A673 (cell line): ENCODE measurements at regions not wholly inside any gene's neighbourhood (a gene's known extent, or its start where the extent isn't known, plus 50 kb on each side); places are given as distances from the start of the nearest gene placed in this dataset.

Experiments used
- BruUV-seq: library from RNA; stranded (reverse); fragments of 400-500 nt; replicated peaks from 2 replicates; lab custom pipeline; 2021; lab: Mats Ljungman, UMichigan
- CTCF ChIA-PET: fragments of 300-600 bp; sonication (Branson Sonifier 250); formaldehyde crosslinking; loops from one replicate; lab custom pipeline; 2022; ENCODE audit warnings: antibody characterized with exemption; lab: Charles Lee
- POLR2A ChIA-PET: fragments of 300-600 bp; sonication (Branson Sonifier 250); formaldehyde crosslinking; loops from one replicate; lab custom pipeline; 2022; ENCODE audit warnings: antibody characterized with exemption; ENCODE audit not compliant: low non-redundant PET; lab: Charles Lee
- DNase-seq: peaks from one replicate; pipeline ENCODE4 v3.0.0-alpha.2; 2015; ENCODE audit warnings: low spot score
- H3K27ac ChIP-seq: fragments of 200-600 bp; sonication (generic); 2 replicates; pipeline ENCODE4 v1.5.1; 2016; ENCODE audit warnings: mixed run types, low read depth, mild to moderate bottlenecking, mixed read lengths, antibody characterized with exemption, low read length; ENCODE audit not compliant: poor library complexity, severe bottlenecking
- H3K27me3 ChIP-seq: fragments of 200-600 bp; sonication (generic); replicated peaks from 2 replicates; pipeline ENCODE4 v1.6.1; 2017; ENCODE audit warnings: mixed run types, low read depth, mild to moderate bottlenecking, mixed read lengths, antibody characterized with exemption, low read length; ENCODE audit not compliant: insufficient read depth, poor library complexity
- H3K36me3 ChIP-seq: fragments of 200-600 bp; sonication (generic); 2 replicates; pipeline ENCODE4 v1.6.1; 2016; ENCODE audit warnings: mixed run types, mild to moderate bottlenecking, mixed read lengths, antibody characterized with exemption, low read length; ENCODE audit not compliant: insufficient read depth, poor library complexity, severe bottlenecking
- H3K4me1 ChIP-seq: fragments of 200-600 bp; sonication (generic); 2 replicates; pipeline ENCODE4 v1.6.1; 2017; ENCODE audit warnings: mixed run types, mild to moderate bottlenecking, mixed read lengths, antibody characterized with exemption, low read length; ENCODE audit not compliant: insufficient read depth, poor library complexity, severe bottlenecking
- H3K4me3 ChIP-seq: fragments of 200-600 bp; sonication (generic); 2 replicates; pipeline ENCODE4 v1.5.1; 2016; ENCODE audit warnings: low read depth, mixed run types, mild to moderate bottlenecking, mixed read lengths, low read length; ENCODE audit not compliant: poor library complexity, severe bottlenecking
- H3K9me3 ChIP-seq: fragments of 200-600 bp; sonication (generic); 2 replicates; pipeline ENCODE4 v1.6.1; 2016; ENCODE audit warnings: mixed run types, low read depth, mild to moderate bottlenecking, mixed read lengths, antibody characterized with exemption, low read length; ENCODE audit not compliant: poor library complexity, severe bottlenecking
- EZH2 ChIP-seq: fragments of 200-600 bp; sonication (generic); IDR thresholded peaks from 2 replicates; pipeline ENCODE4 v1.6.1; 2017; ENCODE audit warnings: borderline replicate concordance, low read depth, mild to moderate bottlenecking, mixed read lengths, antibody characterized with exemption, low read length; ENCODE audit not compliant: poor library complexity, severe bottlenecking
- intact Hi-C: fragments of 100-400 bp; cut with micrococcal nuclease; formaldehyde crosslinking; loops from one replicate; pipeline ENCODE4 v1.10.0; 2022; ENCODE audit not compliant: unreplicated experiment
- TF ChIP-seq, protein P1 (sequence below): fragments of 300-800, 200-600 bp; sonication (generic); conservative IDR thresholded peaks from 2 replicates; pipeline ENCODE4 v1.5.1; 2017; ENCODE audit warnings: low read depth, mild to moderate bottlenecking, antibody characterized with exemption, low read length, moderate library complexity, mixed read lengths

- no peaks in the 10 kb centered on the region for H3K4me1 ChIP-seq
- intact Hi-C loops, result no loop called here
- BruUV-seq, result no TSS peak
- no peaks in the 10 kb centered on the region for H3K36me3 ChIP-seq
- no peak for DNase-seq
- no peak overlapping the region for H3K27ac ChIP-seq
- H3K4me3 ChIP-seq, result no peak overlapping the region
- H3K9me3 ChIP-seq, result no peaks in the 10 kb centered on the region
- TF ChIP-seq EZH2, result no peak
- TF ChIP-seq, protein P1, sequence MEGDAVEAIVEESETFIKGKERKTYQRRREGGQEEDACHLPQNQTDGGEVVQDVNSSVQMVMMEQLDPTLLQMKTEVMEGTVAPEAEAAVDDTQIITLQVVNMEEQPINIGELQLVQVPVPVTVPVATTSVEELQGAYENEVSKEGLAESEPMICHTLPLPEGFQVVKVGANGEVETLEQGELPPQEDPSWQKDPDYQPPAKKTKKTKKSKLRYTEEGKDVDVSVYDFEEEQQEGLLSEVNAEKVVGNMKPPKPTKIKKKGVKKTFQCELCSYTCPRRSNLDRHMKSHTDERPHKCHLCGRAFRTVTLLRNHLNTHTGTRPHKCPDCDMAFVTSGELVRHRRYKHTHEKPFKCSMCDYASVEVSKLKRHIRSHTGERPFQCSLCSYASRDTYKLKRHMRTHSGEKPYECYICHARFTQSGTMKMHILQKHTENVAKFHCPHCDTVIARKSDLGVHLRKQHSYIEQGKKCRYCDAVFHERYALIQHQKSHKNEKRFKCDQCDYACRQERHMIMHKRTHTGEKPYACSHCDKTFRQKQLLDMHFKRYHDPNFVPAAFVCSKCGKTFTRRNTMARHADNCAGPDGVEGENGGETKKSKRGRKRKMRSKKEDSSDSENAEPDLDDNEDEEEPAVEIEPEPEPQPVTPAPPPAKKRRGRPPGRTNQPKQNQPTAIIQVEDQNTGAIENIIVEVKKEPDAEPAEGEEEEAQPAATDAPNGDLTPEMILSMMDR, result no peak
- CTCF ChIA-PET, result no interaction called here
- POLR2A ChIA-PET, result no interaction called here
- H3K27me3 ChIP-seq, result no peaks in the 10 kb centered on the region
Measured at GRCh38 chr6:134732763-134733162, 217.1 kb downstream of the ALDH8A1 start.

DNA sequence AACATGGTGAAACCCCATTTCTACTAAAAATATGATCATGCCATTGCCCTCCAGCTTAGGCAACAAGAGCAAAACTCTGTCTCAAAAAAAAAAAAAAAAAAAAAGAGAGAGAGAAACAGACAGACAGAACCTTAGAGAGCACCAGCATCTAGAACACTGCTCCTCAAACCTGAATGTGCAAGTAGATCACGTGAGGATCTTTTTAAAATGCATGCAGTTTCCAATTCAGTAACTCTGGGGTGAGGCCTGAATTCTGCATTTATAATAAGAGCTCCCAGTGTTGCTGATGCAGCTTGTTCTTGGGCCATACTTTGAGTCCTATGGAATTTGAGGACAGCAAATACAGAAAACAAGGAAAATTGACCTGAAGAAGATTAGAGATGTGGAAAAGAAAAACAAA, 218.3 kb downstream of the ALDH8A1 start:
- H3K4me1 ChIP-seq, result no peaks in the 10 kb centered on the region
- H3K9me3 ChIP-seq, result no peaks in the 10 kb centered on the region
- no peaks in the 10 kb centered on the region for H3K27me3 ChIP-seq
- intact Hi-C loops, result no loop called here
- H3K36me3 ChIP-seq, result no peaks in the 10 kb centered on the region
- no TSS peak for BruUV-seq
- TF ChIP-seq, protein P1, result no peak
- no peak for TF ChIP-seq EZH2
- ChIA-PET CTCF (no interaction called here), POLR2A (no interaction called here)
- H3K27ac ChIP-seq, result no peak overlapping the region
- H3K4me3 ChIP-seq, result no peak overlapping the region
- DNase-seq, result no peak

DNA sequence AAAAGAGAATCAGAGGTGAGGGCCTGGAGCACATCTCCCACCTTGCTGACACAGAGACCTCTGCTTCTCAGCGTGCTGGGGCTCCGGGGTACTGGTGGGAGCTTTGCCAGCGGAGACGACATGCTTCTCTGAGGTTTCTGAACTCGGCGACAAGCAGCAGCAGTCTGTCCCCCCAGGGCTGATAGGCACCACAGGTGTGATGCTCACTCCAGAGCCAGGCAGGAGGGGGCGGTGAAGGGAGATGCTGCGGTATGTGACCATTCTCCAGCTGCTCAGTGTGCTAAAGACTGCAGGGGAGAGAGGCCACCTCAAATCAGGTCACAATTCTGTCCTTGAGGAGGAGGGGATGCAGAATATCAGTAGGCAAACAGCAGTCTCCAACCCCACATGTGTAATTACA, 219.9 kb downstream of the ALDH8A1 start:
- H3K9me3 ChIP-seq, result no peaks in the 10 kb centered on the region
- DNase-seq, result no peak
- intact Hi-C loops, result no loop called here
- H3K27ac ChIP-seq, result no peak overlapping the region
- no peaks in the 10 kb centered on the region for H3K36me3 ChIP-seq
- TF ChIP-seq EZH2, result no peak
- TF ChIP-seq, protein P1, result no peak
- H3K4me3 ChIP-seq, result no peak overlapping the region
- no TSS peak for BruUV-seq
- no peaks in the 10 kb centered on the region for H3K27me3 ChIP-seq
- H3K4me1 ChIP-seq, result no peaks in the 10 kb centered on the region
- ChIA-PET POLR2A (no interaction called here), CTCF (no interaction called here)

- intact Hi-C loops, result no loop called here
- CTCF ChIA-PET, result no interaction called here
- DNase-seq, result no peak
- no peaks in the 10 kb centered on the region for H3K4me1 ChIP-seq
- no TSS peak for BruUV-seq
- POLR2A ChIA-PET, result no interaction called here
- H3K27ac ChIP-seq, result no peak overlapping the region
- TF ChIP-seq, protein P1, result no peak
- no peak for TF ChIP-seq EZH2
- H3K9me3 ChIP-seq, result no peaks in the 10 kb centered on the region
- H3K27me3 ChIP-seq, result no peaks in the 10 kb centered on the region
- no peak overlapping the region for H3K4me3 ChIP-seq
- no peaks in the 10 kb centered on the region for H3K36me3 ChIP-seq
Measured at GRCh38 chr6:134729561-134729960, 220.3 kb downstream of the ALDH8A1 start.
